Astrocyte of the spinal cord (primary cell): ENCODE measurements at regions not wholly inside any gene's neighbourhood (a gene's known extent, or its start where the extent isn't known, plus 50 kb on each side); places are given as distances from the start of the nearest gene placed in this dataset.

Experiments used
- DNase-seq: peaks from one replicate; pipeline ENCODE4 v3.0.0; 2011; ENCODE audit warnings: low read depth, low spot score
- H3K4me3 ChIP-seq: 2 replicates; pipeline ENCODE4 v1.5.1; 2011; ENCODE audit warnings: low read depth, mild to moderate bottlenecking, low read length, moderate library complexity
- in situ Hi-C: cut with HindIII; loops from 2 replicates; pipeline ENCODE4 v1.10.0; 2017; ENCODE audit warnings: low sequenced_read_pairs
- TF ChIP-seq, protein P1 (sequence below): IDR thresholded peaks from 2 replicates; pipeline ENCODE4 v1.5.1; 2012; ENCODE audit warnings: low read depth, mild to moderate bottlenecking, low read length, inconsistent platforms

DNA sequence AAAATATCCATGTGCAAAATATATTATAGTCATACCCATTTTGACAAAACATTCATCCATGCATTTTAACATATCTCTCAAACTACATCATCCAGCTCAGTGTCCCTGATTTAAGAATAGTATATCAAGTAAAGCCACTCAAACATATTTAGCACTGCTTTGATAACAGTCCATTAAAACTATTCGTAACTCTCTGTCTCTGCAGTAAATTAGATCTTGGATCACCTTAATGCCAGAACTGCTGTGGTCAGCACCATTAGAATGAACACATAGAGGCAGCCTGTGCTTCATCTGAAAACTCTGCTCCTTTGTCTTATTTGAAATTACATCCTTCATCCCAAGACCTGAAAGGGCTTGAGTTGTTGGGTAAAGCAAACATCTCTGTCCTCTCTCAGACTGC, 234.0 kb downstream of the MBD2 start:
- DNase-seq: no peak
- in situ Hi-C loops: no loop called here
- TF ChIP-seq, protein P1, sequence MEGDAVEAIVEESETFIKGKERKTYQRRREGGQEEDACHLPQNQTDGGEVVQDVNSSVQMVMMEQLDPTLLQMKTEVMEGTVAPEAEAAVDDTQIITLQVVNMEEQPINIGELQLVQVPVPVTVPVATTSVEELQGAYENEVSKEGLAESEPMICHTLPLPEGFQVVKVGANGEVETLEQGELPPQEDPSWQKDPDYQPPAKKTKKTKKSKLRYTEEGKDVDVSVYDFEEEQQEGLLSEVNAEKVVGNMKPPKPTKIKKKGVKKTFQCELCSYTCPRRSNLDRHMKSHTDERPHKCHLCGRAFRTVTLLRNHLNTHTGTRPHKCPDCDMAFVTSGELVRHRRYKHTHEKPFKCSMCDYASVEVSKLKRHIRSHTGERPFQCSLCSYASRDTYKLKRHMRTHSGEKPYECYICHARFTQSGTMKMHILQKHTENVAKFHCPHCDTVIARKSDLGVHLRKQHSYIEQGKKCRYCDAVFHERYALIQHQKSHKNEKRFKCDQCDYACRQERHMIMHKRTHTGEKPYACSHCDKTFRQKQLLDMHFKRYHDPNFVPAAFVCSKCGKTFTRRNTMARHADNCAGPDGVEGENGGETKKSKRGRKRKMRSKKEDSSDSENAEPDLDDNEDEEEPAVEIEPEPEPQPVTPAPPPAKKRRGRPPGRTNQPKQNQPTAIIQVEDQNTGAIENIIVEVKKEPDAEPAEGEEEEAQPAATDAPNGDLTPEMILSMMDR: no peak

DNA sequence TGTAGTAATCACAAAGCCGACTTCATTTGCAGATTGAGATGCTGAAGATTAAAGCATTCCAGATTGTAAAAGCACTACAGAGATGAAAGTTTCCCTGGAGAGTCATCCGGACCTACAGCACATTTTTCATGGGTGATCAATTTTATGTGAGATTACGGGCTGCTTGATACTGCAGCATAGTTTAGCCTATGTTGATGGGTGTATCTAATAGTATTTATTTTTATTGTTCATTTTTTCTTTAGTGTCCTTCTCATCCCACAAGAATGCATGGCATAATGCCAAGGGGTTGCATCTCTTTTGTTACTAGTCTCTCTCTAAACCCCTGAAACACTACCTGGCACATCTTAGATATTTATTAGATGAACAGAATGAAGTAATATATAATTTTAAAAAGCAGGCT, 240.4 kb downstream of the MBD2 start:
- H3K4me3 ChIP-seq: no peak overlapping the region
- in situ Hi-C loops: no loop called here
- DNase-seq: peak; percentile 7
- TF ChIP-seq, protein P1: no peak

More for the DNA sequence above, 234.0 kb downstream of the MBD2 start:
- H3K4me3 ChIP-seq: no peak overlapping the region

DNA sequence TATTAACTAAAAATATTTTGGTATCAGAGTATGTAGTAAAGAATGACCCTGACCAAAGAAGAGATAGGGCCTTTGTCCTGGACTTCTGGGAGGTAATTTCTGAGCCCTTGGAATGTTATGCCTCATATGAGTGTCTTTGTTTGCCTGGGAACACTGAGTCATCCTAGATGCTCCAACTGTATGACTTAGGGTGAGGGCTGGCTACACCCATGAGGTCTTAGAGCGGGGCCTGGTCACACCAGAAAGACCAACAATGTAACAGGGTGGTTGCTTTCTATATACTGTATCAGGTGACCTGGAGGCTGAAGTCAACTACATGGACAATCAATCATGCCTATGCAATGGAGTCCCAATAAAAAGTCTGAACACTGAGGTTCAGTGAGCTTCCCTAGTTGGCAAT, 253.1 kb downstream of the MBD2 start:
- in situ Hi-C loops: no loop called here
- TF ChIP-seq, protein P1: no peak
- no peak overlapping the region for H3K4me3 ChIP-seq
- peak; percentile 7 for DNase-seq

DNA sequence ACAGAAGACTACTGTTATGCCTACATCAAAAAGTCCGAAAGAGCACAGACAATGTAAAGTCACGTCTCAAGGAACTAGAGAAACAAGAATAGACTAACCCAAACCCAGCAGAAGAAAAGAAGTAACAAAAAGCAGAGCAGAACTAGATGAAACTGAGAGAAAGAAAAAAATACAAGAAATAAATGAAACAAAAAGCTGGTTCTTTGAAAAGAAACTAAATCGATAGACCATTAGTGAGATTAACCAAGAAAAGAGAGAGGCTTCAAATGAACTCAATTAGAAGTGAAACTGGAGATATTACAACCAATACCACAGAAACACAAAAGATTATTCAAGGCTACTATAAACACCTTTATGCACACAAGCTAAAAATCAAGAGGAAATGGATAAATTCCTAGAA, 271.8 kb downstream of the MBD2 start:
- no peak for DNase-seq
- in situ Hi-C loops: no loop called here
- H3K4me3 ChIP-seq: no peak overlapping the region
- TF ChIP-seq, protein P1: no peak

DNA sequence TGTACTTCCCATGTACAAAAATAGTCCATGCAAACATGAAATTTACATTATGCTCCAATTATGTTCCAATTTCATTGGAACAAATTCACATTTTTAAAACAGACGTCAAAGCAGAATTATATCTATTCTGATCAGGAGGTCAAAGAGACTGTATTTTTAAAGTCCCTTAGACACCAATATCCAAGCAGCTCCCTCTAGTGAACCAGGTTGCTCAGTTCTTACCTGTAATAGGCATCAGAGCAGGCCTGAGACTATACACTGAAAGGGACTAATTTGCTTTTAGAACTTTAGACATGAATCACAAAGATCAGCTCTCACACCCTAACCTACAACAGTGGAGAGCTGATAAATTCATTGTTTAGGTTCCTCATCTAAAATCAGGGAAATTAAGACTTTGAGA, 273.9 kb downstream of the MBD2 start:
- in situ Hi-C loops: no loop called here
- no peak overlapping the region for H3K4me3 ChIP-seq
- no peak for DNase-seq
- TF ChIP-seq, protein P1: no peak

DNA sequence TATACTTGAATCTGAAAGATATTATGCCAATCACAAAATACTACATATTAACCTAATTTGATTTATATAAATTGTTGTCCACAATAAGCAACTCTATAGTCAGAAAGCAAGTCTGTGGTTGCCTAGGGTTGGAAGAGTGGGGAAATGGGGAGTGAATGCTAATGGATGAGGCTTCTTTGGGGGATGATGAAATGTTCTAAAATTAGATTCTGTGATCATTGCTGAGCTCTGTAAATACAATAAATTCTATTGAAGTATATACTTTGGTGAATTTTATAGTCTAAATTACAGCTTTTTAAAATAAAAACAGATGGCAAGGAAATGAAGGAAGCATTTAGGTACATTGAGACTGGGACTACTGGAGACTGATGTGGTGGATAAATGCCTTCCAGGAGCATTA, 275.5 kb downstream of the MBD2 start:
- DNase-seq: no peak
- H3K4me3 ChIP-seq: no peak overlapping the region
- TF ChIP-seq, protein P1: no peak
- in situ Hi-C loops: no loop called here

DNA sequence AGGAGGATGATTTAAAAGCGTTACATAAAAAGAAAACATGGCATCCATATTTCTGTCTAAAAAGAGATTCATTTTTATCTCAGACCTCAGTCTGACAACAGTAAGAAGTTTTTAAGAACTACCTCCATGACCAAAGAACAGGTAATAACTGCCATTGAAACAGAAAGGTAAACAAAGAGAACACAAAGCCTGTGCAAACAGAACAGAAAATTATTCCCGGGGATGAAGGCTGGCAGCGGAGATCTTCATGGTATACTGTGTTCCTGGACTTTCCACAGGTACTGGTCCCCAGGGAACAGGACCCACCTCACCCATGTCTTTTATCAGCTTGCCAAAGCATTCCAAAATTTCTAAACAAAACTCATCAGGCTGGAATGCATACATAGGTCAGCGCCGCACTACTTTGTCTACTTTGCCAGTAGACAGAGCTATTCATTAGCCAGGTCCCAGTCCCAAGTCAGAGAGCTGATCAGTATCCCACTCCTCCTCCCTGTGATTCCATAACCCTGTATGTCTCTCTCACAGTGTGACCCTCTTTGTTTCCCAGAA, 277.3 kb downstream of the MBD2 start:
- no peak for DNase-seq
- no peak overlapping the region for H3K4me3 ChIP-seq
- TF ChIP-seq, protein P1: no peak
- in situ Hi-C loops: no loop called here
